Ovary (tissue), 3 donors: ENCODE measurements at regions not wholly inside any gene's neighbourhood (a gene's known extent, or its start where the extent isn't known, plus 50 kb on each side); places are given as distances from the start of the nearest gene placed in this dataset.

Experiments
- EP300 ChIP-seq: sonication (generic); formaldehyde crosslinking; IDR thresholded peaks from one replicate; pipeline ENCODE4 v1.6.1; 2017; ENCODE audit warnings: antibody characterized with exemption
- TF ChIP-seq, protein P1 (sequence below), 3 donors: fragments of 450-650 bp in 2 of 3; fragments of 200-600 bp in 1 of 3; IDR thresholded peaks; one replicate each; pipeline versions ENCODE4 v1.5.1 to v1.8.0; 2016 to 2022; ENCODE audit warnings: antibody characterized with exemption in 3 of 3, mild to moderate bottlenecking in 1 of 3
- donor health status: DM: no; HTN: no; CAD: no.

DNA sequence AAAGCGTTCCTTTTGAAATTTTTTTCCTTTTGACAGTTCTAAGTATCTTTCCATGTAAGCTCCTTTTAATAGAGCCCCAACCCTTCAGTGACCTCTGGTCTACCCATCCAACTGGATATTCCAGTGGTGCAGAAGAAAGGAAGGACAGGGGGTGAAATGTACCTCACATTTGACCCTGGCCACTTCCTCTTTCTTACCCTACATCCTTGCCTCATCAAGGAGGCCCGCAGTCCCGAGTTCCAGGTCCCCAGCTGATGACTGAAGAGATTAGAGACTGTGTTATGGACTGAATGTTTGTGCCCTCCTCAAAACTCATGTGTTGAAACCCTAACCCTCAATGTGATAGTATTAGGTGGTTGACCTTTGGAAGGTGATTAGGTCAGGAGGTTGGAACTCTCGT is 158.1 kb downstream of the RBM43 start:
- TF ChIP-seq, protein P1, sequence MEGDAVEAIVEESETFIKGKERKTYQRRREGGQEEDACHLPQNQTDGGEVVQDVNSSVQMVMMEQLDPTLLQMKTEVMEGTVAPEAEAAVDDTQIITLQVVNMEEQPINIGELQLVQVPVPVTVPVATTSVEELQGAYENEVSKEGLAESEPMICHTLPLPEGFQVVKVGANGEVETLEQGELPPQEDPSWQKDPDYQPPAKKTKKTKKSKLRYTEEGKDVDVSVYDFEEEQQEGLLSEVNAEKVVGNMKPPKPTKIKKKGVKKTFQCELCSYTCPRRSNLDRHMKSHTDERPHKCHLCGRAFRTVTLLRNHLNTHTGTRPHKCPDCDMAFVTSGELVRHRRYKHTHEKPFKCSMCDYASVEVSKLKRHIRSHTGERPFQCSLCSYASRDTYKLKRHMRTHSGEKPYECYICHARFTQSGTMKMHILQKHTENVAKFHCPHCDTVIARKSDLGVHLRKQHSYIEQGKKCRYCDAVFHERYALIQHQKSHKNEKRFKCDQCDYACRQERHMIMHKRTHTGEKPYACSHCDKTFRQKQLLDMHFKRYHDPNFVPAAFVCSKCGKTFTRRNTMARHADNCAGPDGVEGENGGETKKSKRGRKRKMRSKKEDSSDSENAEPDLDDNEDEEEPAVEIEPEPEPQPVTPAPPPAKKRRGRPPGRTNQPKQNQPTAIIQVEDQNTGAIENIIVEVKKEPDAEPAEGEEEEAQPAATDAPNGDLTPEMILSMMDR (IDR thresholded peaks at IDR 0.05) = no peak
- TF ChIP-seq EP300 = no peak
